Ovary (tissue), 7 donors: ENCODE measurements at regions not wholly inside any gene's neighbourhood (a gene's known extent, or its start where the extent isn't known, plus 50 kb on each side); places are given as distances from the start of the nearest gene placed in this dataset.

Experiments used
- DNase-seq, 5 donors: peaks; one replicate each; pipeline ENCODE4 v3.0.0-alpha.2; 2019 to 2020
- H3K27ac ChIP-seq, 2 donors: fragments of 200-600 bp; one replicate each; pipeline versions ENCODE4 v1.5.1 to v1.8.0; 2019 to 2022
- H3K27me3 ChIP-seq: fragments of 200-600 bp; one replicate; pipeline ENCODE4 v1.8.0; 2022
- H3K36me3 ChIP-seq: fragments of 200-600 bp; sonication (generic); one replicate; pipeline ENCODE4 v1.5.1; 2019
- H3K4me1 ChIP-seq: one replicate; pipeline ENCODE4 v1.8.1; 2013; ENCODE audit warnings: mild to moderate bottlenecking, moderate library complexity; ENCODE audit not compliant: insufficient read depth
- H3K4me3 ChIP-seq: fragments of 200-600 bp; sonication (generic); one replicate; pipeline ENCODE4 v1.5.1; 2017
- H3K9me3 ChIP-seq, 2 donors: fragments of 200-600 bp in 1 of 2; sonication (generic) in 1 of 2; one replicate each; pipeline versions ENCODE4 v1.5.1 to v1.8.1; 2013 to 2019; ENCODE audit warnings: mild to moderate bottlenecking in 1 of 2, moderate library complexity in 1 of 2
- CTCF ChIP-seq, 3 donors: fragments of 450-650 bp in 2 of 3; fragments of 200-600 bp in 1 of 3; IDR thresholded peaks; one replicate each; pipeline versions ENCODE4 v1.5.1 to v1.8.0; 2016 to 2022; ENCODE audit warnings: antibody characterized with exemption in 3 of 3, mild to moderate bottlenecking in 1 of 3
- EP300 ChIP-seq: sonication (generic); formaldehyde crosslinking; IDR thresholded peaks from one replicate; pipeline ENCODE4 v1.6.1; 2017; ENCODE audit warnings: antibody characterized with exemption
- POLR2A ChIP-seq: fragments of 450-650 bp; IDR thresholded peaks from one replicate; pipeline ENCODE4 v1.6.1; 2017; ENCODE audit warnings: antibody characterized with exemption, mild to moderate bottlenecking, moderate library complexity
- WGBS, 3 donors: extraction: QIAGEN DNeasy Blood & Tissue Kit in 1 of 3; methylation state at CpG; one replicate each; pipeline versions ENCODE4 v1.1.5 to v1.1.7; 2013 to 2017; 5-methylcytosine and 5-hydroxymethylcytosine counted together
- intact Hi-C, 4 donors: fragments of 100-400 bp; cut with DNase I; formaldehyde crosslinking; loops; one replicate each; pipeline versions ENCODE4 v1.11.0 to v1.15.1; 2022 to 2023
- donor health status: DM: no; HTN: no; CAD: no; lungs with moderate emphysema.
- donor health status: DM: no; HTN: no; CAD: no.
- donor health status: Bipolar disorder and iron deficiency.
- donor health status: DM: no; HTN: no; CAD: no.
- donor health status: DM: yes; HTN: yes; CAD: no.

GRCh38 chr4:130484826-130485225, 1388.9 kb downstream of the C4orf33 start:
- Histone ChIP-seq H3K4me1 (no peaks in the 10 kb centered on the region), H3K27me3 (no peaks in the 10 kb centered on the region), H3K9me3 (no peaks in the 10 kb centered on the region), H3K36me3 (no peaks in the 10 kb centered on the region), H3K4me3 (no peak overlapping the region), H3K27ac (no peak overlapping the region)
- DNase-seq, result no peak
- intact Hi-C loops, result no loop called here
- 78 to 91% (median 89%) methylated on average over 5 of the region's 5 CpGs for WGBS, 3 donors
- no peak for TF ChIP-seq POLR2A
- no peak for TF ChIP-seq EP300
- no peak for TF ChIP-seq CTCF (IDR thresholded peaks at IDR 0.05)

- intact Hi-C loops, result no loop called here
- H3K27me3 ChIP-seq, result no peaks in the 10 kb centered on the region
- no peaks in the 10 kb centered on the region for H3K4me1 ChIP-seq
- no peaks in the 10 kb centered on the region for H3K9me3 ChIP-seq
- 71 to 78% (median 73%) methylated on average over 3 of the region's 3 CpGs for WGBS, 3 donors
- no peak for DNase-seq
- H3K27ac ChIP-seq, result no peak overlapping the region
- no peak overlapping the region for H3K4me3 ChIP-seq
- H3K36me3 ChIP-seq, result no peaks in the 10 kb centered on the region
- TF ChIP-seq EP300, result no peak
- TF ChIP-seq POLR2A, result no peak
- no peak for TF ChIP-seq CTCF (IDR thresholded peaks at IDR 0.05)
Observed at GRCh38 chr4:130485371-130485770, 1389.4 kb downstream of the C4orf33 start.

GRCh38 chr4:130486186-130486585, 1390.2 kb downstream of the C4orf33 start:
- intact Hi-C loops, result no loop called here
- H3K27me3 ChIP-seq, result no peaks in the 10 kb centered on the region
- H3K36me3 ChIP-seq, result no peaks in the 10 kb centered on the region
- no peaks in the 10 kb centered on the region for H3K4me1 ChIP-seq
- no peak overlapping the region for H3K27ac ChIP-seq
- H3K9me3 ChIP-seq, result no peaks in the 10 kb centered on the region
- TF ChIP-seq CTCF (IDR thresholded peaks at IDR 0.05), result no peak
- TF ChIP-seq POLR2A, result no peak
- no peak for TF ChIP-seq EP300
- no peak overlapping the region for H3K4me3 ChIP-seq
- no peak for DNase-seq

GRCh38 chr4:130486841-130487240, 1390.9 kb downstream of the C4orf33 start:
- no peak overlapping the region for H3K4me3 ChIP-seq
- no peaks in the 10 kb centered on the region for H3K9me3 ChIP-seq
- H3K36me3 ChIP-seq, result no peaks in the 10 kb centered on the region
- no peak for TF ChIP-seq CTCF (IDR thresholded peaks at IDR 0.05)
- TF ChIP-seq EP300, result no peak
- no peak for DNase-seq
- intact Hi-C loops, result no loop called here
- H3K27ac ChIP-seq, result no peak overlapping the region
- no peaks in the 10 kb centered on the region for H3K27me3 ChIP-seq
- no peaks in the 10 kb centered on the region for H3K4me1 ChIP-seq

- Histone ChIP-seq H3K4me3 (no peak overlapping the region), H3K9me3 (no peaks in the 10 kb centered on the region), H3K36me3 (no peaks in the 10 kb centered on the region), H3K27me3 (no peaks in the 10 kb centered on the region), H3K27ac (no peak overlapping the region), H3K4me1 (no peaks in the 10 kb centered on the region)
- no peak for DNase-seq
- 85 to 88% (median 87%) methylated on average over 3 of the region's 3 CpGs for WGBS, 3 donors
- intact Hi-C loops, result no loop called here
- TF ChIP-seq CTCF (IDR thresholded peaks at IDR 0.05) (no peak), EP300 (no peak), POLR2A (no peak)
Observed at GRCh38 chr4:130510661-130511060, 1414.7 kb downstream of the C4orf33 start.
